Transverse colon (tissue), 4 donors: ENCODE measurements at regions not wholly inside any gene's neighbourhood (a gene's known extent, or its start where the extent isn't known, plus 50 kb on each side); places are given as distances from the start of the nearest gene placed in this dataset.

Experiments
- CTCF ChIP-seq, 5 experiments: fragments of 200-600 bp in 3 of 5; fragments of 450-650 bp in 2 of 5; sonication (generic) in 3 of 5; IDR thresholded peaks; 1 replicate in 2 of 5; 2 replicates in 3 of 5; pipeline ENCODE4 v1.5.1; 2016 to 2017; ENCODE audit warnings: antibody characterized with exemption in 5 of 5, inconsistent platforms in 3 of 5, mild to moderate bottlenecking in 2 of 5, moderate library complexity in 1 of 5
- EP300 ChIP-seq: sonication (generic); formaldehyde crosslinking; IDR thresholded peaks from one replicate; pipeline ENCODE4 v1.6.1; 2017; ENCODE audit warnings: antibody characterized with exemption, low read depth
- POLR2A ChIP-seq: fragments of 450-650 bp; IDR thresholded peaks from one replicate; pipeline ENCODE4 v1.6.1; 2016; ENCODE audit warnings: antibody characterized with exemption, mild to moderate bottlenecking, moderate library complexity
- POLR2AphosphoS5 ChIP-seq, 3 donors: sonication (generic); formaldehyde crosslinking; IDR thresholded peaks; one replicate each; pipeline ENCODE4 v1.6.1; 2016; ENCODE audit warnings: antibody characterized with exemption in 3 of 3

DNA sequence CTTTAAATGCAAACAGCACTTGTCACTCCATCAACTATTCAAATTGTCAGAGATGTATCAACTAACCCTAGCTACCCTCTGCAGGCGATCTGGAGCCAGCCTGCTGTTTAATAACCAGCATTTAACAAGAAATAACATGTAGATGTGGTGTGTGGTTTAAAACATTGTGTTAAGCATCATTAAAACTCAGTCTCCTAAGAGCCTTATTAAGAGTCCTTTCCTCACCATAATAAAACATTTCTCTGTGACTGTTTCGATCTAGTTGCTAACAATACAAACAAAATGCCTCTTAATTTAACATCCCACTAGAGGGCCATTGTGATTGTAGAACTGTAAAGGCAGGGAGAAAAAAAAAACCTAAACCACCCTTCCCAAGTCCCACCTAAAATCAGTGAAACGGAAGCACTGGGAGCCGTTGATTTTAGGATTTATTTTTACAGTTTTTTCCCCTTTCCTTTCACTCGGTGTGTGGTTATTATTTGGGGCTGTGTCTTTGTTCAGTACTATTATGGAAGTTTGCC lies 708.6 kb downstream of the C4orf33 start:
- no peak for TF ChIP-seq CTCF (IDR thresholded peaks at IDR 0.05)
- no peak for TF ChIP-seq POLR2AphosphoS5 (IDR thresholded peaks at IDR 0.05)
- no peak for TF ChIP-seq POLR2A
- TF ChIP-seq EP300, result no peak
